Hematopoietic multipotent progenitor cell (in vitro differentiated cells): ENCODE measurements at regions not wholly inside any gene's neighbourhood (a gene's known extent, or its start where the extent isn't known, plus 50 kb on each side); places are given as distances from the start of the nearest gene placed in this dataset.
"Not testable (repeated sequence)": the region's sequence is repeated elsewhere in the genome, so short reads cannot be mapped to it uniquely, and the experiment has no call there.

Experiments
- DNase-seq, 3 donors: peaks; one replicate each; pipeline ENCODE4 v3.0.0-alpha.2; 2011 to 2015; ENCODE audit warnings: low read depth in 2 of 3, low spot score in 2 of 3

DNA sequence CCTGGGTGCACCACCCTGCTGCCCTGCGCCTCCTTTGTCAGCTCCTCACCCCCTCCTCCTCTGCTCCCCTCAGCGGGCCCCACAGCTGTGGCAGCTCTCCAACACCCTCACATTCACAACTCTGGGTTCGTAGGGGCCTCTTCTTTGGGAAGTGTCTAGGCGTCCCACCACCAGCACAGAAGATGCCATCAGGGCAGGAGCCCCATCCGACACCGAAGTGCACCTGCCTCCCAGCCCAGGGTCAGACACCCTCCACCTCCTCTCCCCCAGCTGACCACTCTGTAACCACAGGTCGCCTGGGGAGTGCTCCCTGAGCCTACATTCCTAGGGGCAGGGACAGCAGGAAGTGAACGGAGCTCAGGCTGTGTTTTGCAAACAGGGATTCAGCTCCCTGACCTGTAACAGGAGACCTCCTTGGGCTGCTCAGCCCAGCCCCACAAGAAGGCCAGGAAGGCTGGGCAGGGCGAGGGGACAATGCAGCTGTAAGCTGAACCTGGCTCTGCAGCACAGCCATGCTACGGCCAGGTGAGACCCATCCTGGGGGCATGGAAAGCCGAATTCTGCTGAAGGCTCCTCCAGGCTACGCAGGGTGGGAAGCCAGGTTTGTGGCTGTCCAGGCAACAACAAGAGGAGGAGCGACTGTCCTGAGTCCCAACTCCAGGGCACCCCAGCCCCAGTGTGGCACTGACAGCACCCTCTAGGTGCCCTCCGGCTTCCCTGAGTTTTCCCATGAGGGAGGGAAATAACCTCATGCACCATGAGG is 269.0 kb downstream of the GOLGA6L6 start:
- no peak for DNase-seq

DNA sequence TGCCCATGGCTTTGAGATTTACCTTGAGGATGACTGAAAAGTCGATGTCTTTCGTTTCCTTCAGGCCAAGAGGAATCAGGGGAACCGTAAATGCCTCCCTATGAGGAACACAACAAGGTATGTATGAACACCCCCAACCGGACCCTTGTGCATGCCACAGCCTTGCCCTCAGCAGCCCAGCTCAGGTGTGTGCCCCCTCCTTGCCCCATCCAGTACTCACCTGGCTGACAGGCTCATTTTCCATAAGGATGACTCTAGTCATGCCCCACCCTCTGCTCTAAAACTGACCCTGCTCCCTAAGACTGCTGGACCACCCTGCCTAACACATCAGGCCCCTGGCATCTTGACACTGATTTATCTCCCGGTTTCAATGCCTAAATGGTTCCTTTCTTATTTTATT is 270.0 kb downstream of the GOLGA6L6 start:
- no peak for DNase-seq

DNA sequence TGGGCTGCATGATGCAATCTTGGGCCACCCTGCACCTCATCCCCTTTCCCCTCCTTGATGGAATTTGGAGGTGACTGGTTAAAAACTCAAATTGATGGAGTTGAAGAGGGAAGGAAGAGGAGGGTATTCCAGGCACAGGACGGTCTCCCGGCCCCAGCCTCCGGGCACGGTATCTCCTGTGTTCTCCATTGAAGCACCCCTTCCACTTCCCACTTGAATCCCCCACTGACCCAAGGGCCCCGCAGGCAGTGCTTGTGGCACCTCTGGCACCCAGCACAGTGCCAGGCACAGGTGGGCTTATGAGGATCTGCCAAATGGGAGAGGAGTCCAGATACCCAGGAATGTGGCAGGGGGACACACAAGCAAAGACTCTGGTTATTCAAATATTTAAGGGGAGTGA is 271.6 kb downstream of the GOLGA6L6 start:
- DNase-seq, result not testable (repeated sequence)

DNA sequence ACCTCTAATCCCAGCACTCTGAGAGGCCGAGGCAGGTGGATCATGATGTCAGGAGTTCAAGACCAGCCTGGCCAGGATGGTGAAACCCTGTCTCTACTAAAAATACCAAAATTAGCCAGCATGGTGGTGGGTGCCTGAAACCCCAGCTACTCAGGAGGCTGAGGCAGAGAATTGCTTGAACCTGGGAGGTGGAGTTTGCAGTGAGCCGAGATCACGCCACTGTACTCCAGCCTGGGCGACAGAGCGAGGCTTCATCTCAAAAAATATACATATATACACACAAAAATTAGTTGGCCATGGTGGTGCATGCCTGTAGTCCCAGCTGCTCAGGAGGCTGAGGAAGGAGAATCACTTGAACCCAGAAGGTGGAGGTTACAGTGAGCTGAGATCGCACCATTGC is 273.6 kb downstream of the GOLGA6L6 start:
- not testable (repeated sequence) for DNase-seq

DNA sequence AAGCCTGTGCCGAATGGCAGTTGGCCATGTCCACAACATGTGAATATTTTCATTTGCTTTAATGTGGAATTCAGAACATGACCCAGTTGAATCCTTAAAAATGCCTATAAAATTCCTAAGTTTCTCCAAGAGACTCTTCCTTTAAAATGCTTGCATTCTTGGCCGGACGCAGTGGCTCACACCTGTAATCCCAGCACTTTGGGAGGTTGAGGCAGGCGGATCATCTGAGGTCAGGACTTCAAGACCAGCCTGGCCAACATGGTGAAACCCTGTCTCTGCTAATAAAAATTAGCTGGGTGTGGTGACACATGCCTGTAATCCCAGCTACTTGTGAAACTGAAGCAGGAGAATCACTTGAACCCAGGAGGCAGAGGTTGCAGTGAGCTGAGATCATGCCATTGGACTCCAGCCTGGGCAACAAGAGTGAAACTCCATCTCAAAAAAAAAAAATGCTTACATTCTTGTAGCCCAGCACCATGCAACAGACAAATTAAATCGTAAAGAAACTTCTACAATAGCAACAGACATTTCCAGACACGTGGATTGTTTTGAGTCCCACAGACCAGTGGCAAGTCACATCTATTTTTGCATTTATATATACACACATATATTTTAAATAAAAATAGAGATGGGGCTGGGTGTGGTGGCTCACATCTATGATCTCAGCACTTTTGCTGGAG is 274.4 kb downstream of the GOLGA6L6 start:
- DNase-seq, result not testable (repeated sequence)

DNA sequence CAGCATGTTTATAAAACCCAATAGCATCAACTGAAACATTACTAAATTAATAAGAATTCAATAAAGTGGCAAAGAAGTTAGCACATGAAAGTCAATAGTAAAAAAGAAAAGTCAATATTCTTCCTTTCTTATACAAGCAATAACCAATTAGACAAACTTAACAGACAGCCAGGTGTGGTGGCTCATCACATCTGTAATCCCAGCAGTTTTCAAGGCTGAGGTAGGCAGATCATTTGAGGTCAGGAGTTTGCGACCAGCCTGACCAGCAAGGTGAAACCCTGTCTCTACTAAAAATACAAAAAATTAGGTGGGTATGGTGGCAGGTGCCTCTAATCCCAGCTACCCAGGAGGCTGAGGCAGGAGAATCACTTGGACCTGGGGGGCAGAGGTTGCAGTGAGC is 275.9 kb downstream of the GOLGA6L6 start:
- DNase-seq, result not testable (repeated sequence)

DNA sequence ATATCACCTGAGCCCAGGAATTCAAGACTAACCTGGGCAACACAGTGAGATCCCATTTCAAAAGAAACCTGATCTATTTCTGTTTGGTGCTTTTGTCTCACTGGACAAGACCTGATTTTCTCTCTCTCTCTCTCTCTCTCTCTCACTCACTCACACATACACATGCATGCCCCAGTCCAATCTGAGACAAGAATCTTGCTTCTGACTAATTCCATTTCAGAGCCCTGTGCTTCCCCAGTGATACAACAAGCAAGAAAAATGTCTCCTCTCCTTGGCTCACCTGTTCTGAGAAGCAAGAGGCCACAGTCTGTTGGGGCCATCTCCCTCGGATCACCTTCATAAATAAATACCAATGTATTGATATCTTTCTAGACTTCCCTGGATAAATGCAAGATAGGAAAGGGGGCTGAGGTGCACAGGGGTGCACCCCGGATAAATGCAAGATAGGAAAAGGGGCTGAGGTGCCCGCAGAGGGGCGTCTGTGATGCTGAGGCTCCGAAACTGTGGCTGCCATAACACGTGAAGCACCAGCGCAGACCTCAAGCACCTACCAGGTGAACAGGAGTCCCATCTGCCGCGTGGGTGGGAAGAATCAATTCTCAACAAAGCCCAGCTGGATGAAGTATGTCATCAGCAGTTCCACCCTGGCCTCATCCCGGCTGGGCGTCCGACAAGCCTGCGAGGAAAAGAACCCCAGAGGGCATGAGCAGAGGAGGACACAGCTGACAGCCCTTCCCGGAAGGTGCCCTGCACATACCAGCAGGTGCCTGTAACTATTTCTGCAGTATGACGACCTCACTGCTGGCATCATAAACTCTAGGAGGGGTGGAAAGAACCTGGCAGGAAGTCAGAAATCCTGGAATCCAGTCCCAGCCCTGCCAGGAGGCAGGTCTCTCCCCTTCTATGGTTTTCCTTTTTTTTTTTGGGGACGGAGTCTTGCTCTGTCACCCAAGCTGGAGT is 280.0 kb downstream of the GOLGA6L6 start:
- DNase-seq, result not testable (repeated sequence)

DNA sequence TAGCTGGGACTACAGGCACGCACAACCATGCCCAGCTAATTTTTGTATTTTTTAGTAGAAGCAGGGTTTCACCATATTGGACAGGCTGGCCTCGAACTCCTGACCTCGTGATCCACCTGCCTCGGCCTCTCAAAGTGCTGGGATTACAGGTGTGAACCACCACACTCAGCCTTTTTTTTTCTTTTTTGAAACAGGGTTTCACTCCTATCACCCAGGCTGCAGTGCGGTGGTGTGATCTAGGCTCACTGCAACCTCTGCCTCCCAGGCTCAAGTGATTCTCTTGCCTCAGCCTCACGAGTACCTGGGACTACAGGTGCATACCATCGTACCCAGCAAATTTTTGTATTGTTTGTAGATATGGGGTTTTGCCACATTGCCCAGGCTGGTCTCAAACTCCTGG is 280.9 kb downstream of the GOLGA6L6 start:
- not testable (repeated sequence) for DNase-seq

DNA sequence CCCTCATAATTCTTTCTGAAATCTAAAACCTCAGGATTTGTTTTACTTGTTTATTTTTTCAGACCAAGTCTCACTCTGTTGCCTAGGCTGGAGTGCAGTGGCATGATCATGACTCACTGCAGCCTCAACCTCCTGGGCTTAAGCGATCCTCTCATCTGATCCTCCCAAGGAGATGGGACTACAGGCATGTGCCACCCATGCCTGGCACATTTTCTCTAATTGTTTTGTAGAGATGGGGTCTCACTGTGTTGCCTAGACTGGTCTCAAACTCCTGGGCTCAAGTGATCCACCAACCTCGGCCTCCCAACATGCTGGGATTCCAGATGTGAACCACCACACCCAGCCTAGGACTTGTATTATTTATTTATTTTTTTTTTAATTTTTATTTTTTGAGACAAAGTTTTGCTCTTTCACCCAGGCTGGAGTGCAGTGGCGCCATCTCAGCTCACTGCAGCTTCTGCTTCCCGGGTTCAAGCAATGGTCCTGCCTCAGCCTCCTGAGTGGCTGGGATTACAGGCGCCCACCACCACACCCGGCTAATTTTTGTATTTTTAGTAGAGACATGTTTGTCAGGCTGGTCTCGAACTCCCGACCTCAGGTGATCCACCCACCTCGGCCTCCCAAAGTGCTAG is 281.9 kb downstream of the GOLGA6L6 start:
- DNase-seq, result not testable (repeated sequence)

DNA sequence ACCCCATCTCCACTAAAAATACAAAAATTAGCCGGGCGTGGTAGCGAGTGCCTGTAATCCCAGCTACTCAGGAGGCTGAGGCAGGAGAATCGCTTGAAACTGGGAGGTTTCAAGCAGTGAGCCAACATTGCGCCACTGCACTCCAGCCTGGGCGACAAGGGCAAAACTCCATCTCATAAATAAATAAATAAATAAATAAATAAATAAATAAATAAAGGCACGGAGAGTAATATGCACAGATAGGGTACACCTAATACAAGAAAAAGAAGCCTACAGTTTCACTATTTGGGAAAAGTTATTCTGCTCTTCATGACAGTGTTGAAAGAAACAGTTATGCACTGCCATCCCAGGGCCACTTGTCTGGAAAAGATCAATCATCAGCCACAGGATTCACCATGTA is 285.2 kb downstream of the GOLGA6L6 start:
- not testable (repeated sequence) for DNase-seq

DNA sequence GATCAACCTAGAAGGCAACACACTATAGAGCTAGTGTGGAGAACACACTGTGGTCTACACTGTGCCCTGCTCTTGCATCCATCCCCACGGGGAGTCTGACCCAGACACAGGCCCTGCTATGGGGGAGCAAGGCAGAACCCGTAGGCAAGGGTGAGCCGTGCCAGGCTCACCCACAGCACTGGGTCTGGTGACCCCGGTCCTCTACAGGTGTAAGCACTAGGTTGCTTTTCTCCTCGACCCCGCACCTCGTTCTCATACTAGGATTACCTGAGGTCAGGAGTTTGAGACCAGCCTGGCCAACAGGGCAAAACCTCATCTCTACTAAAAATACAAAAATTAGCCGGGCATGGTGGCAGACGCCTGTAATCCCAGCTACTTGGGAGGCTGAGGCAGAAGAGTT is 286.0 kb downstream of the GOLGA6L6 start:
- not testable (repeated sequence) for DNase-seq

DNA sequence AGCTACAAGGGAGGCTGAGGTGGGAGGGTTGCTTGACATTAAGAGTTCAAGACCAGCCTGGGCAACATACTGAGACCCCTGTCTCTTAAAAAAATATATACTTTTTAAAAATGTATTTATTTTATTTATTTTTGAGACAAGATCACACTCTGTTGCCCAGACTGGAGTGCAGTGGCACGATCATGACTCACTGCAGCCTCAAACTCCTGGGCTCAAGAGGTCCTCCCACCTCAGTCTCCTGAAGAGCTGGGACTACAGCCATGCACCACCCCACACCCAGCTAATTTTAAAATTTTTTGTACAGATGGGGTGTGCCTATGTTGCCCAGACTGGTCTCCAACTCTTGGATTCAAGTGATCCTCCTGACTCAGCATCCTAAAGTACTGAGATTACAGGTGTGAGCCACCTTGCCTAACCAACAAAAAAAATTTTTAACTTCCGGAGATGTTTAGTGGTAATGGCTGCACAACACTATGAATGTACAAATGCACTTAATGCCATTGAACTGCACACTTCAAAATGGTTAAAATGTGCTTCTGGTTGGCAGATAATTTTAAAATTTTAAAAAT is 288.5 kb downstream of the GOLGA6L6 start:
- DNase-seq, result not testable (repeated sequence)

DNA sequence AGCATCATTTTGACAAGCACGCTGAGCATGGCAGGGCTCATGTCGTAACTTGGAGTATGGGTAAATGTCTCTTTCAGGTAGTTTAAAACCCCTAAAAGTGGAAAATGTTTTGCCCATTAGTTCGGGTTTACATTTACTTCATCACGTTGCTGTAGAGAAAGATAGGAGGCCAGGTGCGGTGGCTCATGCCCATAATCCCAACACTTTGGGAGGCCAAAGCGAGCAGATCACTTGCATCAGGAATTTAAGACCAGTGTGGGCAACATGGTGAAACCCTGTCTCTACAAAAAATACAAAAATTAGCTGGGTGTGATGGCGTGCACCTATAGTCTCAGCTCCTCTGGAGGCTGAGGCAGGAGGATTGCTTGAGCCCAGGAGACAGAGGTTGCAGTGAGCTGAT is 289.6 kb downstream of the GOLGA6L6 start:
- not testable (repeated sequence) for DNase-seq

DNA sequence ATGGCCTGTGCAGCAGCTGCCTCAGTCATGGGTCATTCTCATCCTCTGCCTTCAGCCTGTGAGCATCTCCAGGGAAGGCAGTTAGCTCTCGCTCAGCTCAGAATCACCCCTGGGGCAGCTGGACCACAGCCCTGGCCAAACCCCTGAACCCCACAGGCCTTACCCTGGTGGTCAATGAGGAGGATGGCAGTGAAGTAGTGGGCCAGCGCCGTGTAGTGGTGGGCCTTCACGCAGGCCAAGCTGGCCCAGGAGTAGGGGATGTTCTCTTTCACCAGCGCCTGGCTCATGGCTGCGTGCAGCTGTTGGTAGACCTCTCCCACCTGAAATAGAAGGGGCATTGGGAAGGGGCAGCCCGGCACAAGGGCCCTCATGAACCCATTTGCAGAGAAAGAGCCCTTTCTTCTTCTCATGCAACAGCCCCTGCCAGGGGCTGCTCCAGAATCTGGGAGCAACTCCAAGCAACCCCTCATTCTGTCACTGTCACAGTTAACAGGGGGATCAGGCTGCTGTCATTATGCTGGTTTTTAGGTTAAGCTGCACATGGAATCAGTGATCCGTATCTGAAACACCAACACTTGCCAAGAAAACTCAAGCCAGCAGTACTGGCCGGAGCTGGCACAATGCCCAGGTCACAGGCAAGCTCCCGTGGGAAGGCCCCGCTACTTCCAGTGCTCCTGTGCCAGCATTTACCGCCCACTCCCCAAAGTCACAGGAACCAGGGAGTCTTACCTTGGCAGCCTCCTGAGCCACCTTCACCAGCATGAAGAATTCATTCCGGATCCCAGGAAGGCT is 290.2 kb downstream of the GOLGA6L6 start:
- DNase-seq, result not testable (repeated sequence)

DNA sequence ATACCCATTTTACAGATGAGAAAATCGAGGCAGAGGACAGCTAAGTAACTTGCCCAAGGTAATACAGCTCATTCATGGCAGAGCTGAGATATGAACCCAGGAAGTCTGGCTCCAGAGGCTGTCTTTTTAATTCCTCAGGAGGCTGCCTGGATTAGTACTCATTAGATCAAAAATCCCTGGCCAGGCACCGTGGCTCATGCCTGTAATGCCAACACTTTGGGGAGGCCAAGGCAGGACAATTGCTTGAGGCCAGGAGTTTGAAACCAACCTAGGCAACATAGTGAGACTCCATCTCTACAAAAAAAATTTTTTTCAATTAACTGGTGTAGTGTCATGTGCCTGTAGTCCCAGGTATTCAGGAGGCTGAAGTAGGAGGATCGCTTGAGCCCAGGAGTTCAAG is 291.4 kb downstream of the GOLGA6L6 start:
- not testable (repeated sequence) for DNase-seq

DNA sequence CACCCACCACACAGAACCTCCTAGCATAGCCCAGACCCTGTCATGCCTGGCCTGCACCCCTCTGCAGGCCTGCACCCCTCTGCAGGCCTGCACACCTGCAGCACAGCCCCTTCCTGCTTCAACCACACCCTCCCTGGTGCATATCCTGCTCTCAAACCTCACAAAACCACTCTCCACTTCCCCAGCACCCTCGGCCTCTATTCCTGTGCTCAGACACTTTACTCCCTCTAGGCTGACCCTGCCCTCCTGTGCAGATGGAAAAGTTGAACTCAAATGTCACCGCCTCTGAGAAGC is 292.0 kb downstream of the GOLGA6L6 start:
- not testable (repeated sequence) for DNase-seq

DNA sequence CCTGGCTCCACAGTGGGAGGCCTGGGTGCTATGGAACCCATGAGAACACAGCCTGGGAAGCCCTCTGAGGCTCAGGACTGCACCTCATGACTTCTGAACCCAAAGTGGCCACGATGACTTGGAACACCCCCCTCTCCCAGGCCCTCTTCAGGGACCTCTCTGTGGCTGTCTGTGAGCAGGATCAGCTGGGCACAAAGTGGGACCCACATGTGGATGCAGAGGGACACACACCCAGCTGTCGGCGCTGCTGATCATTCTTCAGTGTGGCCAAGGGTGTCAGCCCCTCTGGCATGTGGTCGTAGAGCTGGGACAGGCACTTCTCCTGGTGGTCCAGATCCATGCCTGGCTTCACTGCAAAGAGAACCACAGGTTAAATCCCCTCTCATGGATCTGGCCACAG is 293.2 kb downstream of the GOLGA6L6 start:
- not testable (repeated sequence) for DNase-seq

DNA sequence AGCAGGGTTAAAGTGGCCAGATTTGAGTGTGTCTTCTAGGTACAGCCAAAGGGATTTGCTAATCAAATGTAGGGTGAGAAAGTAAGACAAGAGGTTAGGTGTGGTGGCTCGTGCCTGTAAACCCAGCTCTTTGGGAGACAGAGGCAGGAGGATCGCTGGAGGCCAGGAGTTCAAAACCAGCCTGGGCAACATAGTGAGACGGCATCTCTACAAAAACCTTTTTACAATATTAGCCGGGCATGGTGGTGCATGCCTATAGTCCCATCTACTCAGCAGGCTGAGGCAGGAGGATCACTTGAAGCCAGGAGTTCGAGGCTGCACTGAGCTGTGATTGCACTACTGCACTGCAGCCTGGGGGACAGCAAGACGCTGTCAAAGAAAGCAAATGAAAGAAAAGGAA is 294.5 kb downstream of the GOLGA6L6 start:
- DNase-seq, result not testable (repeated sequence)

DNA sequence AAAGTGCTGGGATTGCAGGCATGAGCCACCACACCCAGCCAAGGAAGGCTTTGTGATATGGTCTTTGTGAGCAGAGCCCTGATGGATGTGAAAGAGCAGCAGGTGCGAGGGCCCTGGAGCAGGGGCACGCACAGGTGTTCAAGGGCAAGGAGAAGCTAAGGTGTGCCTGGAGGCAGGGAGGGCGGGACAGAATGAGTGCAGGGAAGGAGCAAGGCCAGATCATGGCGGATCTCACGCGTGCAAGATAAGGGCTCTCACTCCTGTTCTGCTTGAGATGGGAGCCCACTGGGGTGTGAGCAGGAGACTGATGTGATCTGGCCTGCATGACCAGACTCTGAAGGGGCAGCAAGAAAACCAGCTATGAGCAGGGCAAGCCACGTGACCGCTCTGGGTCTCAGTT is 295.0 kb downstream of the GOLGA6L6 start:
- not testable (repeated sequence) for DNase-seq

DNA sequence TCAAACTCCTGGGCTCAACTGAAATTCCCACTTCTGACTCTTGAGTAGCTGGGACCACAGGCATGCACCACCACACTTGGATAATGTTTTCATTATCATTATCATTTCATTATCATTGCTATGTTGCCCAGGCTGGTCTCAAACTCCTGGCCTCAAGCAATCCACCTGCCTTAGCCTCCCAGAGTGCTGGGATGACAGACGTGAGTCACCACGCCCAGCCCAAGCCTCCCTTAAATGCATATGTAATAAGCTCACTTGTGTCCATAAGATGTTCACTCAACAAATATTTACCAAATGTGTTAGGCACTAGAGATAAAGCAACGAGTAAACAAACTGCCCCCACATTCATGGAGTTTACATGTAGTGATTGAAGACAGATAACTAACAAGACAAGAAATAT is 295.7 kb downstream of the GOLGA6L6 start:
- DNase-seq, result not testable (repeated sequence)
